Esophagus muscularis mucosa (tissue), 4 donors: ENCODE measurements at regions not wholly inside any gene's neighbourhood (a gene's known extent, or its start where the extent isn't known, plus 50 kb on each side); places are given as distances from the start of the nearest gene placed in this dataset.

Source experiments
- DNase-seq: peaks from one replicate; pipeline ENCODE4 v3.0.0-alpha.2; 2017; ENCODE audit errors: extremely low spot score
- H3K27ac ChIP-seq, 4 donors: fragments of 200-600 bp; sonication (generic); replicated peaks in 1 of 4; 1 replicate in 3 of 4; 2 replicates in 1 of 4; pipeline ENCODE4 v1.5.1; 2016 to 2019; ENCODE audit warnings: mild to moderate bottlenecking in 1 of 4
- H3K27me3 ChIP-seq, 4 donors: fragments of 200-600 bp; sonication (generic); one replicate each; pipeline versions ENCODE4 v1.5.1 to v1.6.0; 2016 to 2019
- H3K36me3 ChIP-seq, 4 donors: fragments of 200-600 bp; sonication (generic); one replicate each; pipeline ENCODE4 v1.5.1; 2016 to 2019
- H3K4me1 ChIP-seq, 4 donors: fragments of 200-600 bp; sonication (generic); one replicate each; pipeline ENCODE4 v1.5.1; 2016 to 2019
- H3K4me3 ChIP-seq, 4 donors: fragments of 200-600 bp; sonication (generic); 1 replicate in 2 of 4; 2 replicates in 2 of 4; pipeline ENCODE4 v1.5.1; 2016 to 2019; ENCODE audit warnings: mild to moderate bottlenecking in 4 of 4, moderate library complexity in 1 of 4
- H3K9me3 ChIP-seq, 4 donors: fragments of 200-600 bp; sonication (generic); 1 replicate in 3 of 4; 2 replicates in 1 of 4; pipeline ENCODE4 v1.5.1; 2016 to 2019
- EP300 ChIP-seq: sonication (generic); formaldehyde crosslinking; IDR thresholded peaks from one replicate; pipeline ENCODE4 v1.6.1; 2017; ENCODE audit warnings: antibody characterized with exemption
- POLR2A ChIP-seq: fragments of 450-650 bp; IDR thresholded peaks from one replicate; pipeline ENCODE4 v1.6.1; 2017; ENCODE audit warnings: antibody characterized with exemption, moderate library complexity, mild to moderate bottlenecking, low read depth
- POLR2AphosphoS5 ChIP-seq, 2 donors: sonication (generic); formaldehyde crosslinking; IDR thresholded peaks; one replicate each; pipeline ENCODE4 v1.6.1; 2017; ENCODE audit warnings: antibody characterized with exemption in 2 of 2
- WGBS: methylation state at CpG from one replicate; pipeline ENCODE4 v1.1.5; 2018; 5-methylcytosine and 5-hydroxymethylcytosine counted together
- intact Hi-C: fragments of 100-400 bp; cut with DNase I; formaldehyde crosslinking; loops from one replicate; pipeline ENCODE4 v1.15.1; 2023
- TF ChIP-seq, protein P1 (sequence below), 3 experiments: fragments of 200-600 bp in 2 of 3; fragments of 450-650 bp in 1 of 3; sonication (generic) in 2 of 3; IDR thresholded peaks; one replicate each; pipeline ENCODE4 v1.5.1; 2017 to 2019; ENCODE audit warnings: antibody characterized with exemption in 3 of 3, mild to moderate bottlenecking in 2 of 3, moderate library complexity in 1 of 3

DNA sequence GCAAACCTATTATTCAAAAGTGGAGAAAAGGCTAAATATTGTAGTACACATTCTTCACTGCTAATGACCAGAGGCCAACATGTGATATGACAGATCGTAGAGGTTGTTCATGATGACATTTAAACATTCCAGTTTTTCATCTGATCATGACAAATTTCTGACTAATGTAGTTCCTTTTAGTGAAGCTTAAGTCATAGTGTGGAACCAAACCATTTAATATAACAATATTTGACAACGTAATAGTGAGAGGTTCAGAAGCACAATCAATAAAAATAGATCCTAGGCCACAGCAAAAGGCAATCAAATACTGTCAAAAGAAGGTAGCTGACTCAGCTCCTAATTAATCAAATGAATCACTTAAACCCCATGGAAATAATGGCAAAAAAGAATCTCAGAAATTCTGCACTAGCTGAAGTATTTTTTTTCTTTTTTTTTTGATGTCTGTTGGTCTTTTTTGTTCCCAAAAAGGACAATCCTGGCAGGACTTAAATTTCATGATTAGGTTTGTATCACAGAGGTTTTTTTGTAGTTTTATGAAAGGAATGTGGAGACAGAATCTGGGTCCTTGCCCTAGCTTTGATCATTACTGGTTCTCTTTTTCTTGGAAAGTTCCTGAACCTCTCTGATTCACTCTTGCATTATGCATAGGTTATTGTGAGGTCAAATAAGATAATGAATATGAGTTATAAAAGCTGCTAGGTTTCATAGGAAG lies 795.0 kb downstream of the DTWD2 start:
- WGBS: 89% methylated on average over 2 of the region's 2 CpGs
- no peak for DNase-seq
- Histone ChIP-seq H3K36me3 (no peaks in the 10 kb centered on the region), H3K4me1 (peaks cover 0 to 16% (median 3%) of the 10 kb centered on the region in 4 donors), H3K9me3 (no peaks in the 10 kb centered on the region), H3K27me3 (no peaks in the 10 kb centered on the region), H3K4me3 (no peak overlapping the region), H3K27ac (no peak overlapping the region)
- intact Hi-C loops: no loop called here
- TF ChIP-seq EP300: no peak
- TF ChIP-seq POLR2A: no peak
- TF ChIP-seq, protein P1, sequence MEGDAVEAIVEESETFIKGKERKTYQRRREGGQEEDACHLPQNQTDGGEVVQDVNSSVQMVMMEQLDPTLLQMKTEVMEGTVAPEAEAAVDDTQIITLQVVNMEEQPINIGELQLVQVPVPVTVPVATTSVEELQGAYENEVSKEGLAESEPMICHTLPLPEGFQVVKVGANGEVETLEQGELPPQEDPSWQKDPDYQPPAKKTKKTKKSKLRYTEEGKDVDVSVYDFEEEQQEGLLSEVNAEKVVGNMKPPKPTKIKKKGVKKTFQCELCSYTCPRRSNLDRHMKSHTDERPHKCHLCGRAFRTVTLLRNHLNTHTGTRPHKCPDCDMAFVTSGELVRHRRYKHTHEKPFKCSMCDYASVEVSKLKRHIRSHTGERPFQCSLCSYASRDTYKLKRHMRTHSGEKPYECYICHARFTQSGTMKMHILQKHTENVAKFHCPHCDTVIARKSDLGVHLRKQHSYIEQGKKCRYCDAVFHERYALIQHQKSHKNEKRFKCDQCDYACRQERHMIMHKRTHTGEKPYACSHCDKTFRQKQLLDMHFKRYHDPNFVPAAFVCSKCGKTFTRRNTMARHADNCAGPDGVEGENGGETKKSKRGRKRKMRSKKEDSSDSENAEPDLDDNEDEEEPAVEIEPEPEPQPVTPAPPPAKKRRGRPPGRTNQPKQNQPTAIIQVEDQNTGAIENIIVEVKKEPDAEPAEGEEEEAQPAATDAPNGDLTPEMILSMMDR (IDR thresholded peaks at IDR 0.05): no peak
- TF ChIP-seq POLR2AphosphoS5 (IDR thresholded peaks at IDR 0.05): no peak

DNA sequence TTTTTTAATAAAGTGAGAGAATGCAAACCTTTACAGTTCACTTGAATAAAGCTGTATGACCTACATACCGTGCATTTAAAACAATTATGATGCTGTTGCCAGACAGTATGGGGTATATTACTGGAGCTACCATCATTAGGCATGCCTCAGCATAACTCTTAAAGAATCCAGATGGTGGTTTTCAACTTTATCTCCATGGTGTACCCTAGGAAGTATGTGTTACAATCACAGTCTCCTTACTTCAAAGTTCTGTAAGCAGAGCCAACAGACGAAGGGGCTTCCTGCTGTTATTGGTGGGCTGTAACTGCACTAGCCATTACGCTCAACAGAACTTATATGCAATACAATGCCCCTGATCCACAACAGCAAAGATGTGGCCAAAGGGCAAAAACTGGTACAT lies 803.3 kb downstream of the DTWD2 start:
- no peak for DNase-seq
- Histone ChIP-seq H3K4me1 (peaks cover 0 to 1% (median 0%) of the 10 kb centered on the region in 4 donors), H3K27ac (no peak overlapping the region), H3K36me3 (no peaks in the 10 kb centered on the region), H3K4me3 (no peak overlapping the region), H3K9me3 (no peaks in the 10 kb centered on the region), H3K27me3 (no peaks in the 10 kb centered on the region)
- intact Hi-C loops: no loop called here
- WGBS: 82% methylated on average over 3 of the region's 3 CpGs
- TF ChIP-seq POLR2A (no peak), POLR2AphosphoS5 (IDR thresholded peaks at IDR 0.05) (no peak), EP300 (no peak)
- TF ChIP-seq, protein P1 (IDR thresholded peaks at IDR 0.05): no peak

DNA sequence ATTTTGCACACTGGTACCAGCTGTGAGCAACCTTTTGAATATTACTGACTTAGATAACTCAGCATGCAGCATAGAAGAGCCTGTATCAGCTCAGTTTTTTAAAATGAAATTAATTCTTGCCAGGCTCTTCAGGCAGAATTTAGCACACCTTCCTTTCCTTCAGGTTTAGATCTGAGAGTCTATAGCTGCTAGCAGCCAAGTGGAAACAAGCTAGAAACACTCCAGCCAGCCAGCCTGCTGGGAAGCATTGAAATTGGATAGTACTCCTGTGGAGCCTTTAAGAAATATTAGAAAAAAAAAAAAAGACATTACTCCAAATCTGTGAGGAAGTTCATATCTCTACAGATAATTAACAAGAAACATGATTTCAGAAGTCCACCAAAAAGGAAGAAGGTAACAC lies 812.2 kb downstream of the DTWD2 start:
- TF ChIP-seq EP300: no peak
- H3K4me1 ChIP-seq: no peaks in the 10 kb centered on the region

DNA sequence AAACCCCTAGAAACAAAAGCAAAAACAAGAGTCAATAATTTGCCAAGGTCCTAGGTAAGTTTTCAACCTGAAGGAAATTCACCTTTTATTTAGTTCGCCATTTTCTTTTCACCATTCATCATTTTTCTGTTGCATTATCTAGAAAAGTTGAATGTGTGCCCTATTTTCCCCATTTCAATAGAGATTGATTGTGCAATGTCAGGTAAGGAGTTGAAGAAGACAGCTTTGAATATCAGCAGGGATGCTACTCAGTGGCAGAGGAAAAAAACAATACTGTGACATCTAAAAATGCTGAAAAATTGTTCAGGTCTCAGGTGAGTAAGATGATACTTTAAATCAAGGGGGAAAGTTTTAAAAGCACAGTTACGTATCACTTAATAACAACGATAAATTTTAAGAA lies 813.7 kb downstream of the DTWD2 start:
- Histone ChIP-seq H3K27ac (no peak overlapping the region), H3K27me3 (no peaks in the 10 kb centered on the region), H3K9me3 (no peaks in the 10 kb centered on the region), H3K4me3 (no peak overlapping the region), H3K36me3 (no peaks in the 10 kb centered on the region), H3K4me1 (no peaks in the 10 kb centered on the region)
- intact Hi-C loops: no loop called here
- TF ChIP-seq, protein P1 (IDR thresholded peaks at IDR 0.05): no peak
- TF ChIP-seq POLR2AphosphoS5 (IDR thresholded peaks at IDR 0.05) (no peak), EP300 (no peak)
- DNase-seq: no peak
- 92% methylated on average over 3 of the region's 3 CpGs for WGBS

More for the DNA sequence above, 812.2 kb downstream of the DTWD2 start:
- intact Hi-C loops: no loop called here
- Histone ChIP-seq H3K27me3 (no peaks in the 10 kb centered on the region), H3K27ac (no peak overlapping the region), H3K36me3 (no peaks in the 10 kb centered on the region), H3K4me3 (no peak overlapping the region), H3K9me3 (no peaks in the 10 kb centered on the region)
- no peak for DNase-seq

DNA sequence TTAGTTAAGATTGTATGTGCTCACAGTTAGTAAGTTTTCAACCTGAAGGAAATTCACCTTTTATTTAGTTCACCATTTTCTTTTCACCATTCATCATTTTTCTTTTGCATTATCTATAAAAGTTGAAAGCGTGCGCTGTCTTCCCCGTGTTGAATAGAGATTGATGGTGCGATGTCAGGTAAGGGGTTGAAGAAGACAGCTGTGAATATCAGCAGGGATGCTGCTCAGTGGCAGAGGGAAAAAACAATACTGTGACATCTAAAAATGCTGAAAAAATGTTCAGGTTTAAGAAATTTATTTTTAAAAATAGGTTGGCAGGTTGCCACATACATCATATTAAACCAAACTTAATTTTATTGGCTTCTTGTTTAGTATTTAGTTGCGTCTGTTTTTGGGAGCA lies 815.0 kb downstream of the DTWD2 start:
- no peaks in the 10 kb centered on the region for H3K36me3 ChIP-seq
- 82% methylated on average over 5 of the region's 5 CpGs for WGBS
- no peak overlapping the region for H3K4me3 ChIP-seq
- DNase-seq: no peak
- TF ChIP-seq POLR2A: no peak
- intact Hi-C loops: no loop called here
- H3K4me1 ChIP-seq: no peaks in the 10 kb centered on the region
- no peaks in the 10 kb centered on the region for H3K9me3 ChIP-seq
- H3K27ac ChIP-seq: no peak overlapping the region
- no peaks in the 10 kb centered on the region for H3K27me3 ChIP-seq

DNA sequence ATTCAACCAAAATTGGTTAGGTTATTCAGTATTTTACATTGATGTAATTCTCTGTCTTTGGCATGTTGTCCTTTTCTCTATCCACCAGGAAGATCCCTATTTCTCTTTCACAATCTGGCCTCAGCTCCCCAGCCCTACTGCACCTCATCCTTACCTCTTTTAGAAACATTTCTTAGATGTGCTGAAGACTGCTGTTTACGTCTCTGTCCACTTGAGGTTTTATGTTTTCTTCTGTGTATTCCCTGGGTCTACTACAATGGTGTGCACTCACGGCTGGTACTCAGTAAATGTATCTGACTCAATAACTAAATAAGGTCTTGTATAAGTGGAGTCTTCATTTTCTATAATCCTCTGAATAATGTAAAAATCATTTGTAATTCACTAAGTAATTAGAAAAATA lies 822.7 kb downstream of the DTWD2 start:
- WGBS: 88% methylated on average over 2 of the region's 2 CpGs
- DNase-seq: no peak
- no peaks in the 10 kb centered on the region for H3K36me3 ChIP-seq
- H3K4me3 ChIP-seq: no peak overlapping the region
- intact Hi-C loops: no loop called here
- no peaks in the 10 kb centered on the region for H3K27me3 ChIP-seq
- TF ChIP-seq EP300 (no peak), POLR2A (no peak), POLR2AphosphoS5 (IDR thresholded peaks at IDR 0.05) (no peak)
- TF ChIP-seq, protein P1 (IDR thresholded peaks at IDR 0.05): no peak
- H3K9me3 ChIP-seq: no peaks in the 10 kb centered on the region
- no peak overlapping the region for H3K27ac ChIP-seq
- H3K4me1 ChIP-seq: peaks cover 0 to 9% (median 3%) of the 10 kb centered on the region in 4 donors
